Fibroblast of lung (primary cell): ENCODE measurements at regions not wholly inside any gene's neighbourhood (a gene's known extent, or its start where the extent isn't known, plus 50 kb on each side); places are given as distances from the start of the nearest gene placed in this dataset.

Source experiments
- CTCF ChIP-seq, 2 donors: IDR thresholded peaks in 1 of 2; conservative IDR thresholded peaks in 1 of 2; 1 replicate in 1 of 2; 2 replicates in 1 of 2; pipeline ENCODE4 v1.5.1; 2011 to 2012; ENCODE audit warnings: low read length in 2 of 2, control low read depth in 1 of 2, inconsistent platforms in 1 of 2, low read depth in 1 of 2, mild to moderate bottlenecking in 1 of 2
- EZH2 ChIP-seq: IDR thresholded peaks from 2 replicates; pipeline ENCODE4 v1.5.1; 2012; ENCODE audit warnings: low read length, control low read depth, mild to moderate bottlenecking; ENCODE audit errors: missing control alignments

GRCh38 chr5:112569596-112569995 lies 150.5 kb upstream of the EPB41L4A start:
- TF ChIP-seq CTCF (conservative IDR thresholded peaks at IDR 0.05 in 1 of 2, IDR thresholded peaks at IDR 0.05 in 1 of 2; ENCODE audit: low read depth in 1 of 2, low read length in 2 of 2) (no peak), EZH2 (no peak)
